ENCODE measurements at regions not wholly inside any gene's neighbourhood (a gene's known extent, or its start where the extent isn't known, plus 50 kb on each side); places are given as distances from the start of the nearest gene placed in this dataset.

GRCh38 chr5:2981652-2982051 lies 230.2 kb upstream of the IRX2 start:
- TF ChIP-seq CTCF (IDR thresholded peaks at IDR 0.05; ENCODE audit: borderline replicate concordance, extremely low read depth, low read length, poor library complexity, severe bottlenecking) (no peak), EZH2 (IDR thresholded peaks at IDR 0.05; ENCODE audit: borderline replicate concordance, low read depth, low read length, severe bottlenecking) (no peak)

Measured in DND-41 (cell line).